Endothelial cell of umbilical vein (primary cell): ENCODE measurements at regions not wholly inside any gene's neighbourhood (a gene's known extent, or its start where the extent isn't known, plus 50 kb on each side); places are given as distances from the start of the nearest gene placed in this dataset.
A peak's percentile ranks its signal among the peaks of the same experiment; 100 is the strongest.

Source experiments
- BruUV-seq: library from RNA; stranded (reverse); fragments of 400-500 nt; replicated peaks from 2 replicates; lab custom pipeline; 2021; lab: Mats Ljungman, UMichigan
- CTCF ChIA-PET: fragments of 300-600, 350-600 bp; sonication (Branson Sonifier 250); formaldehyde crosslinking; loops from one replicate; lab custom pipeline; 2021; ENCODE audit warnings: antibody characterized with exemption, inconsistent platforms; lab: Charles Lee
- POLR2A ChIA-PET: fragments of 300-600, 350-600 bp; sonication (Branson Sonifier 250); formaldehyde crosslinking; loops from one replicate; lab custom pipeline; 2021; ENCODE audit warnings: antibody characterized with exemption, inconsistent platforms; lab: Charles Lee
- DNase-seq: peaks from one replicate; pipeline ENCODE4 v3.0.0-alpha.2; 2011; ENCODE audit warnings: low read depth, low spot score
- FAIRE-seq: peaks from 2 replicates; lab custom pipeline; 2011; peaks lifted over from hg19 to GRCh38; lab: Jason Lieb, UNC
- H2AFZ ChIP-seq: 2 replicates; pipeline ENCODE4 v1.6.0; 2012; ENCODE audit warnings: low read depth, low read length, control low read depth, inconsistent platforms
- H3K27ac ChIP-seq: 2 replicates; pipeline ENCODE4 v1.5.1; 2011; ENCODE audit warnings: low read depth, mild to moderate bottlenecking, control low read depth, low read length, moderate library complexity; ENCODE audit not compliant: insufficient read depth
- H3K27me3 ChIP-seq, 2 experiments: 2 replicates each; pipeline versions ENCODE4 v1.6.0 to v1.6.1; 2011; ENCODE audit warnings: low read length in 2 of 2, mixed read lengths in 1 of 2; ENCODE audit not compliant: control insufficient read depth in 2 of 2, insufficient read depth in 2 of 2
- H3K36me3 ChIP-seq, 2 experiments: 2 replicates in 1 of 2; 3 replicates in 1 of 2; pipeline ENCODE4 v1.5.1; 2011; ENCODE audit warnings: low read length in 2 of 2, mild to moderate bottlenecking in 1 of 2, moderate library complexity in 1 of 2; ENCODE audit not compliant: control insufficient read depth in 2 of 2, insufficient read depth in 2 of 2; ENCODE audit errors: extremely low read depth in 1 of 2
- H3K4me1 ChIP-seq: 3 replicates; pipeline ENCODE4 v1.5.1; 2011; ENCODE audit warnings: mild to moderate bottlenecking, low read length; ENCODE audit not compliant: control insufficient read depth, insufficient read depth; ENCODE audit errors: extremely low read depth
- H3K4me2 ChIP-seq: 2 replicates; pipeline ENCODE4 v1.6.1; 2011; ENCODE audit warnings: low read length, control low read depth, mixed read lengths; ENCODE audit not compliant: insufficient read depth
- H3K4me3 ChIP-seq, 3 experiments: fragments of 200-600 bp in 1 of 3; sonication (generic), shearing (Covaris generic) in 1 of 3; replicated peaks in 1 of 3; 2 replicates each; pipeline ENCODE4 v1.5.1; 2011 to 2016; ENCODE audit warnings: control low read depth in 3 of 3, low read length in 3 of 3, mild to moderate bottlenecking in 2 of 3, inconsistent platforms in 1 of 3, low read depth in 1 of 3, moderate library complexity in 1 of 3; ENCODE audit not compliant: insufficient read depth in 1 of 3
- H3K79me2 ChIP-seq: 2 replicates; pipeline ENCODE4 v1.6.0; 2012; ENCODE audit warnings: low read length, inconsistent platforms; ENCODE audit not compliant: control insufficient read depth, insufficient read depth
- H3K9ac ChIP-seq: replicated peaks from 2 replicates; pipeline ENCODE3; 2011; ENCODE audit warnings: low read length, control low read depth; ENCODE audit not compliant: insufficient read depth; ENCODE audit errors: extremely low read depth
- H3K9me1 ChIP-seq: replicated peaks from 3 replicates; pipeline ENCODE4 v1.6.0; 2011; ENCODE audit warnings: mild to moderate bottlenecking, low read length; ENCODE audit not compliant: control insufficient read depth, insufficient read depth; ENCODE audit errors: extremely low read depth
- H3K9me3 ChIP-seq: replicated peaks from 2 replicates; pipeline ENCODE4 v1.5.1; 2012; ENCODE audit warnings: low read length, inconsistent platforms; ENCODE audit not compliant: control insufficient read depth, insufficient read depth
- H4K20me1 ChIP-seq: replicated peaks from 2 replicates; pipeline ENCODE3; 2011; ENCODE audit warnings: mild to moderate bottlenecking, low read length; ENCODE audit not compliant: control insufficient read depth, insufficient read depth; ENCODE audit errors: extremely low read depth
- EZH2 ChIP-seq: IDR thresholded peaks from 2 replicates; pipeline ENCODE4 v1.6.1; 2012; ENCODE audit warnings: borderline replicate concordance, low read depth, mild to moderate bottlenecking, moderate library complexity, low read length, inconsistent platforms; ENCODE audit not compliant: severe bottlenecking
- FOS ChIP-seq: IDR thresholded peaks from 2 replicates; pipeline ENCODE4 v1.6.1; 2011; ENCODE audit warnings: mild to moderate bottlenecking, low read length, moderate library complexity, borderline replicate concordance; ENCODE audit not compliant: insufficient read depth
- GATA2 ChIP-seq: IDR thresholded peaks from 2 replicates; pipeline ENCODE4 v1.7.0; 2011; ENCODE audit warnings: low read depth, mild to moderate bottlenecking, moderate library complexity, mixed read lengths, low read length; ENCODE audit not compliant: insufficient read length, insufficient read depth
- JUN ChIP-seq: IDR thresholded peaks from 2 replicates; pipeline ENCODE4 v1.6.1; 2011; ENCODE audit warnings: borderline replicate concordance, low read depth; ENCODE audit not compliant: insufficient read length, insufficient read depth
- POLR2A ChIP-seq: IDR thresholded peaks from 2 replicates; pipeline ENCODE4 v1.6.1; 2012; ENCODE audit warnings: low read depth, mild to moderate bottlenecking, control low read depth, low read length
- dilution Hi-C: fragments of 300-500 bp; cut with MboI; formaldehyde crosslinking; loops from one replicate; pipeline ENCODE4 v1.15.0; 2019; ENCODE audit warnings: low sequenced_read_pairs; ENCODE audit not compliant: extremely low pct_ligation_motif_present
- intact Hi-C: fragments of 100-400 bp; cut with micrococcal nuclease; formaldehyde crosslinking; loops from one replicate; pipeline ENCODE4 v1.10.0; 2022

GRCh38 chr10:121049489-121049888, 198.3 kb downstream of the WDR11 start:
- ChIA-PET CTCF (no interaction called here), POLR2A (no interaction called here)
- Histone ChIP-seq H3K79me2 (no peaks in the 10 kb centered on the region), H3K36me3 (no peaks in the 10 kb centered on the region), H3K27me3 (no peaks in the 10 kb centered on the region), H3K9ac (no peak overlapping the region), H3K9me3 (no peaks in the 10 kb centered on the region), H3K9me1 (no peaks in the 10 kb centered on the region), H3K27ac (no peak overlapping the region), H2AFZ (no peak overlapping the region), H3K4me1 (no peaks in the 10 kb centered on the region), H3K4me2 (no peak overlapping the region), H3K4me3 (no peak overlapping the region), H4K20me1 (no peaks in the 10 kb centered on the region)
- dilution Hi-C loops (no loop called here), intact Hi-C loops (no loop called here)
- BruUV-seq: no TSS peak
- FAIRE-seq (no peak), DNase-seq (no peak)
- TF ChIP-seq GATA2 (no peak), POLR2A (no peak), FOS (no peak), JUN (no peak)

DNA sequence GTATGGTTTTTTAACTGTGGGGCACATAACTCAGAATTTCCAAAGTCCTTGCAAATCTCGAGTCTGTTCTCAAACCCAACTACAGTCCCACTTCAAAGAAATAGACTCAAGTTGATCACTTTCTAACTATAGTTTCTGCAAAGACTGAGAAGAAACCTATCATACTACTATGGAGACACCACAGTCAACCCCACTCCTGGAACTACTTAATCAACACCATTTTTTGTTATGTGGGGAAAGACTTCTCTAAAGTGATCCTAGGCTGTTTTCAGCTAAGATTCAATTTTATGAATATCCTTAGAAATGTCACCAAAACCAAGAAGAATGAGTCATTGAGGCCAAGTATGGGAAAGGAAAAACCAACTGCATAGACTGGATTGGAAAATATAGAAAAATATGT, 198.8 kb downstream of the WDR11 start:
- no peak for DNase-seq
- Histone ChIP-seq H3K9me3 (no peaks in the 10 kb centered on the region), H3K4me2 (no peak overlapping the region), H3K27me3 (no peaks in the 10 kb centered on the region), H3K79me2 (no peaks in the 10 kb centered on the region), H3K4me1 (no peaks in the 10 kb centered on the region), H3K9ac (no peak overlapping the region), H3K9me1 (no peaks in the 10 kb centered on the region), H3K27ac (no peak overlapping the region), H4K20me1 (no peaks in the 10 kb centered on the region), H3K4me3 (no peak overlapping the region), H2AFZ (no peak overlapping the region), H3K36me3 (no peaks in the 10 kb centered on the region)
- ChIA-PET POLR2A (no interaction called here), CTCF (no interaction called here)
- no peak for FAIRE-seq
- BruUV-seq: no TSS peak
- dilution Hi-C loops: no loop called here
- intact Hi-C loops: no loop called here
- TF ChIP-seq EZH2: no peak
- TF ChIP-seq JUN: peak; percentile 2
- TF ChIP-seq GATA2: no peak
